Type B pancreatic cell (in vitro differentiated cells): ENCODE measurements at regions not wholly inside any gene's neighbourhood (a gene's known extent, or its start where the extent isn't known, plus 50 kb on each side); places are given as distances from the start of the nearest gene placed in this dataset.

Experiments
- DNase-seq: peaks from one replicate; pipeline ENCODE4 v3.0.0; 2021; ENCODE audit warnings: mixed read lengths; ENCODE audit not compliant: unreplicated experiment; ENCODE audit errors: extremely low spot score
- H3K27ac Mint-ChIP-seq: 2 replicates; pipeline ENCODE4 v1.8.0; 2021; ENCODE audit warnings: mild to moderate bottlenecking, mixed read lengths
- H3K27me3 Mint-ChIP-seq: 2 replicates; pipeline ENCODE4 v1.8.0; 2021; ENCODE audit warnings: mixed read lengths
- H3K36me3 Mint-ChIP-seq: 2 replicates; pipeline ENCODE4 v1.8.0; 2021; ENCODE audit warnings: mixed read lengths
- H3K4me1 Mint-ChIP-seq: one replicate; pipeline ENCODE4 v1.8.0; 2021; ENCODE audit warnings: mixed read lengths; ENCODE audit not compliant: unreplicated experiment
- H3K4me3 Mint-ChIP-seq: 2 replicates; pipeline ENCODE4 v1.8.0; 2021; ENCODE audit warnings: mild to moderate bottlenecking, mixed read lengths
- H3K9me3 Mint-ChIP-seq: 2 replicates; pipeline ENCODE4 v1.8.0; 2021; ENCODE audit warnings: mixed read lengths
- CTCF ChIP-seq: fragments of 200-600 bp; sonication (generic); conservative IDR thresholded peaks from 2 replicates; pipeline ENCODE4 v1.5.0; 2021; ENCODE audit warnings: antibody characterized with exemption, mild to moderate bottlenecking

DNA sequence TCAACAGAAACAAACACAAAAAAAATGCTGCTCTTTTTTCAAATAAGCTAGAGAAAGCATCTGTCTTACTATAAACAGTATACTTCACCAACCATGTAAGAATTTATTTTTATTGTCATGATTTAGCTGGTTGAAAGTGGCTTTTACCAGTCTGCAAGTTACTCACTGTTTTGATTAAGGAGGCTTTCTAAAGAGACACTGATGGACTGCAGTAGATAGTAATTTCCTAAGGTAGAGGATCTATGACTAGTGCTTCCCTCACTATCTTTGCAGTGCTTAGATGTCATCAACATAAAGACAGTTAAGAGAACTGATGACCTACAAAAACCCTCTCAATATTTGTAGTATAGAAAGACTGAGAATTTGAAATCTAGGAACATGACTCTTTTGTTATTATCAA is 846.2 kb upstream of the AGA start:
- no peak overlapping the region for H3K27ac Mint-ChIP-seq
- no peak for TF ChIP-seq CTCF
- no peaks in the 10 kb centered on the region for H3K9me3 Mint-ChIP-seq
- no peak overlapping the region for H3K4me3 Mint-ChIP-seq
- no peak for DNase-seq
- no peaks in the 10 kb centered on the region for H3K27me3 Mint-ChIP-seq
- no peaks in the 10 kb centered on the region for H3K36me3 Mint-ChIP-seq
- H3K4me1 Mint-ChIP-seq = no peaks in the 10 kb centered on the region

DNA sequence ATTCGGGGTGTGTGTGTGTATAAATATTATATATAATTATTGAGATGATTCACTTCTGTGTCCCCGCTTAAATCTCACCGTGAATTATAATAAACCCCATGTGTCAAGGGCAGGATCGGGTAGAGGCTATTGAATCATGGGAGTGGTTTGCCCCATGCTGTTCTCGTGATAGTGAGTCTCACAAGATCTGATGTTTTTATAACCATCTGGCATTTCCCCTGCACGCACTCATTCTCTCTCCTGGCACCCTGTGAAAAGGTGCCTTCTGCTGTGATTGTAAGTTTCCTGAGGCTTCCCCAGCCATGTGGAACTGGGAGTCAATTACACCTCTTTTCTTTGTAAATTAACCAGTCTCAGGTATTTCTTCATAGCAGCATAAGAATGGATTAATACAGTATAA is 851.4 kb upstream of the AGA start:
- no peak for TF ChIP-seq CTCF
- Mint-ChIP-seq H3K4me3 (no peak overlapping the region), H3K9me3 (no peaks in the 10 kb centered on the region), H3K4me1 (no peaks in the 10 kb centered on the region), H3K36me3 (no peaks in the 10 kb centered on the region), H3K27ac (no peak overlapping the region), H3K27me3 (no peaks in the 10 kb centered on the region)
- DNase-seq = no peak

DNA sequence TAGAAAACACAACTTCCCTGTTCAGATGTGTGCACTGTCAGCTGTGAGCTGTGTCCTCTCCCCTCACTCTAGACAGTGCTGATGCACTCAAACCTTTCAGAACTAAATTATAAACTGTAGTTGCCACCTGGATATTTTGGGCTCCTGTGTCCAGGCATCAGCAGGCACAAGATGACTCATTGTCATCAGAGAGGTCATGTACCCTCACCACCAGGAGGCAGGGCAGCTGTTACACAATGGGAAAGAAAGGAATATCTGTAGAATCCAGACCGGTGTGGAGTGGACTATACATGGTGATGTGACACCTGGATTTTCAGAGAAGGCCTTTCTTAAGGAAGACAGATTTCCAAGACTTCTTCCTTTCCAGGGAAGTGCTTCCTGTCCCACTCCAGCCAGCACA is 854.4 kb upstream of the AGA start:
- Mint-ChIP-seq H3K27ac (no peak overlapping the region), H3K36me3 (no peaks in the 10 kb centered on the region), H3K4me1 (no peaks in the 10 kb centered on the region), H3K4me3 (no peak overlapping the region), H3K9me3 (no peaks in the 10 kb centered on the region), H3K27me3 (no peaks in the 10 kb centered on the region)
- TF ChIP-seq CTCF = no peak
- DNase-seq = no peak

- TF ChIP-seq CTCF = no peak
- Mint-ChIP-seq H3K27ac (no peak overlapping the region), H3K4me1 (no peaks in the 10 kb centered on the region), H3K4me3 (no peak overlapping the region), H3K9me3 (no peaks in the 10 kb centered on the region), H3K36me3 (no peaks in the 10 kb centered on the region), H3K27me3 (no peaks in the 10 kb centered on the region)
- no peak for DNase-seq
Observed at GRCh38 chr4:178306565-178306964, 864.3 kb upstream of the AGA start.

DNA sequence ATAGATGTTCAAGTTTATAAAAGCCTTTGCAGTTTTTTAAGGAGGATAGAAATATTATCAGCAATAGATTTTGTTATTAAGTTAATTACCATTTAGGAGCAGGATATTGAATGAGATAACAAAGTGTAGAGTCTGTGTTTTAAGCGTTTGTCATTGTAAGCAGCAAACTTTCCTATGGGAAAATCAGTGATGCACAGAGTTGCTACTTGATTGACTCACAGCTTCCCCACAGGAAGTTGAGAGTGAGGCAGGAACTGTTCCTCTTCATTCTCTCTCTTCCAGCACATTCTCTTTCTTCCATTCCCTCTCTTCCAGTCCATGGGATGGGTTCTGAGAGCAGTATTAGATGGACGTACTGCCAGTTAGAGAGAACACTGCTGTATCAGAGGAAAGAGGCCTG is 867.7 kb upstream of the AGA start:
- Mint-ChIP-seq H3K4me3 (no peak overlapping the region), H3K4me1 (no peaks in the 10 kb centered on the region), H3K9me3 (no peaks in the 10 kb centered on the region), H3K27me3 (no peaks in the 10 kb centered on the region), H3K27ac (no peak overlapping the region), H3K36me3 (no peaks in the 10 kb centered on the region)
- DNase-seq = no peak
- no peak for TF ChIP-seq CTCF

GRCh38 chr4:178311997-178312396 is 869.8 kb upstream of the AGA start:
- DNase-seq = no peak
- Mint-ChIP-seq H3K27ac (no peak overlapping the region), H3K36me3 (no peaks in the 10 kb centered on the region), H3K4me1 (no peaks in the 10 kb centered on the region), H3K4me3 (no peak overlapping the region), H3K9me3 (no peaks in the 10 kb centered on the region), H3K27me3 (no peaks in the 10 kb centered on the region)
- no peak for TF ChIP-seq CTCF
